HG03378 (cell line): ENCODE measurements at regions not wholly inside any gene's neighbourhood (a gene's known extent, or its start where the extent isn't known, plus 50 kb on each side); places are given as distances from the start of the nearest gene placed in this dataset.
"Not testable (repeated sequence)": the region's sequence is repeated elsewhere in the genome, so short reads cannot be mapped to it uniquely, and the experiment has no call there.

ENCODE experiments used
- ATAC-seq: cut with Tn5 transposase; IDR thresholded peaks from one replicate; pipeline ENCODE4 v1.9.1; 2021; ENCODE audit warnings: mild to moderate bottlenecking, moderate library complexity; ENCODE audit not compliant: unreplicated experiment

GRCh38 chr1:219863816-219864215, 64.5 kb downstream of the SLC30A10 start:
- ATAC-seq = not testable (repeated sequence)

GRCh38 chr1:219862366-219862765, 66.0 kb downstream of the SLC30A10 start:
- no peak for ATAC-seq

GRCh38 chr1:219858980-219859379, 69.4 kb downstream of the SLC30A10 start:
- ATAC-seq = no peak

GRCh38 chr1:219847215-219847855, 81.0 kb downstream of the SLC30A10 start:
- ATAC-seq = no peak

GRCh38 chr1:219839595-219839994, 88.8 kb downstream of the SLC30A10 start:
- ATAC-seq = not testable (repeated sequence)

GRCh38 chr1:219837994-219838294, 90.4 kb downstream of the SLC30A10 start:
- ATAC-seq = no peak

- peak; percentile 64 for ATAC-seq
Measured at GRCh38 chr1:219837274-219837993, 90.9 kb downstream of the SLC30A10 start.

GRCh38 chr1:219834314-219834917, 93.9 kb downstream of the SLC30A10 start:
- no peak for ATAC-seq

GRCh38 chr1:219833214-219833815, 95.0 kb downstream of the SLC30A10 start:
- no peak for ATAC-seq

- no peak for ATAC-seq
Measured at GRCh38 chr1:219826290-219826689, 102.1 kb downstream of the SLC30A10 start.

GRCh38 chr1:219825355-219825754, 103.0 kb downstream of the SLC30A10 start:
- ATAC-seq = no peak

- ATAC-seq = no peak
Measured at GRCh38 chr1:219824338-219824737, 104.0 kb downstream of the SLC30A10 start.

- ATAC-seq = no peak
Measured at GRCh38 chr1:219820551-219820950, 107.8 kb downstream of the SLC30A10 start.

- ATAC-seq = no peak
Measured at GRCh38 chr1:219817914-219818313, 110.4 kb downstream of the SLC30A10 start.

- ATAC-seq = no peak
Measured at GRCh38 chr1:219813294-219813693, 115.1 kb downstream of the SLC30A10 start.

GRCh38 chr1:219812491-219813203, 115.7 kb downstream of the SLC30A10 start:
- peak; percentile 88 for ATAC-seq

- ATAC-seq = no peak
Measured at GRCh38 chr1:219812086-219812485, 116.3 kb downstream of the SLC30A10 start.

GRCh38 chr1:219810451-219810850, 117.9 kb downstream of the SLC30A10 start:
- no peak for ATAC-seq

- ATAC-seq = no peak
Measured at GRCh38 chr1:219808790-219809189, 119.6 kb downstream of the SLC30A10 start.

- no peak for ATAC-seq
Measured at GRCh38 chr1:219806642-219807041, 121.7 kb downstream of the SLC30A10 start.

GRCh38 chr1:219806020-219806419, 122.3 kb downstream of the SLC30A10 start:
- no peak for ATAC-seq
